ENCODE measurements at regions not wholly inside any gene's neighbourhood (a gene's known extent, or its start where the extent isn't known, plus 50 kb on each side); places are given as distances from the start of the nearest gene placed in this dataset.

GRCh38 chr10:116792817-116793216 is 50.5 kb upstream of the HSPA12A start:
- H3K4me3 Mint-ChIP-seq = no peak overlapping the region
- DNase-seq (ENCODE audit: low spot score in 2 of 2) (no peak), ATAC-seq (peak; percentile 52)
- no peak overlapping the region for H3K27ac Mint-ChIP-seq
- H3K4me1 Mint-ChIP-seq = peaks cover 11% of the 10 kb centered on the region
- no peaks in the 10 kb centered on the region for H3K9me3 Mint-ChIP-seq
- no peaks in the 10 kb centered on the region for H3K36me3 Mint-ChIP-seq

GRCh38 chr10:116796469-116796868 is 52.8 kb upstream of the ENO4 start:
- Mint-ChIP-seq H3K4me3 (no peak overlapping the region), H3K9me3 (no peaks in the 10 kb centered on the region), H3K4me1 (peaks cover 8% of the 10 kb centered on the region), H3K27ac (no peak overlapping the region), H3K36me3 (no peaks in the 10 kb centered on the region)
- ATAC-seq (no peak), DNase-seq (ENCODE audit: low spot score in 2 of 2) (no peak)

GRCh38 chr10:116796910-116797513 is 52.3 kb upstream of the ENO4 start:
- no peaks in the 10 kb centered on the region for H3K36me3 Mint-ChIP-seq
- peak; percentile 60 for ATAC-seq
- no peaks in the 10 kb centered on the region for H3K9me3 Mint-ChIP-seq
- H3K27ac Mint-ChIP-seq = no peak overlapping the region
- H3K4me1 Mint-ChIP-seq = peaks cover 8% of the 10 kb centered on the region
- peak; percentile 48 to 79 for DNase-seq (ENCODE audit: low spot score in 2 of 2)
- H3K4me3 Mint-ChIP-seq = no peak overlapping the region

DNA sequence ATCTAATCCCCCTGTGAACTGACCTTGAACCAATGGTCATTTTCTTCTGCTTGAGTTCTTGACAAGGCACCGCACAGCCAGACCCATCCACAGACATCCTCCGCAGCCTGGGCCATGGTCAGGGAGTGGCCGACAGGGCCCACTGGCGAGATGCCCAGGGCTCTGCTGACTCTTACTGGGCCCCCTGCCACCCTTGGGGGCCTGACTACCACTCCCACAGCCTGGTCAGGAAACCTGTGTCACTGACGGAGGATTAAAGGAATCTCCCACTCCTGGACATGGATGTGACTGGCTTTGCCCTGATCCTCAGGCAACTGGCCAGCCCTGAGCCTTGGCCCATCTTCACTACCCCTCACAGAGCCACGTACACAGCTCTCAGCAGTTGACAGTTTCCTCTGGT is 50.4 kb upstream of the ENO4 start:
- ATAC-seq (no peak), DNase-seq (ENCODE audit: low spot score in 2 of 2) (no peak)
- Mint-ChIP-seq H3K27ac (no peak overlapping the region), H3K4me3 (no peak overlapping the region), H3K9me3 (no peaks in the 10 kb centered on the region), H3K36me3 (no peaks in the 10 kb centered on the region), H3K4me1 (peaks cover 8% of the 10 kb centered on the region)
